ENCODE measurements at regions not wholly inside any gene's neighbourhood (a gene's known extent, or its start where the extent isn't known, plus 50 kb on each side); places are given as distances from the start of the nearest gene placed in this dataset.
A peak's percentile ranks its signal among the peaks of the same experiment; 100 is the strongest.
"Not testable (repeated sequence)": the region's sequence is repeated elsewhere in the genome, so short reads cannot be mapped to it uniquely, and the experiment has no call there.

DNA sequence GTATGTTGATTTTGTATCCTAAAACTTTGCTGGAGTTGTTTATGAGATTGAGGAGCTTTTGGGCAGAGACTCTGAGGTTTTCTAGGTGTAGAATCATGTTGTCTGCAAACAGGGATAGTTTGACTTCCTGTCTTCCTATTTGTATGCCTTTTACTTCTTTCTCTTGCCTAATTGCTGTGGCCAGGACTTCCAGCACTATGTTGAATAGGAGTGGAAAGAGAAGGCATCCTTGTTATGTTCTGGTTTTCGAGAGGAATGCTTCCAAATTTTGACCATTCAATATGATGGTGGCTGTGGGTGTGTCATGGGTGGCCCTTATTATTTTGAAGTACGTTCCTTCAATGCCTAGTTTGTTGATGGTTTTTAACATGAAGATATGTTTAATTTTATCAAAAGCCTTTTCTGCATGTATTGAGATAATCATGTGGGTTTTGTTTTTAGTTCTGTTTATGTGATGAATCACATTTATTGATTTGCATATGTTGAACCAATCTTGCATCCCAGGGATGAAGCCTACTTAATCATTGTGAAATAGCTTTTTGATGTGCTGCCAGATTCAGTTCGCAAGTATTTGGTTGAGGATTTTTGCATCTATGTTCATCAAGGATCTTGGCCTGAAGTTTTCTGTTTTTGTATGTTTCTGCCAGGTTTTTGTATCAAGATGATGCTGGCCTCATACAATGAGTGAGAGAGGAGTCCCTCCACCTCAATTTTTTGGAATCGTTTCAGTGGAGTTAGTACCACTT is 188.1 kb downstream of the MINAR1 start:
- WGBS, 4 donors: 81 to 85% (median 83%) methylated on average over 4 of the region's 4 CpGs
- ATAC-seq: no peak
- intact Hi-C loops (cut with DNase I): no loop called here
- Histone ChIP-seq H3K4me3 (no peak overlapping the region), H3K4me1 (no peaks in the 10 kb centered on the region), H3K27ac (no peak overlapping the region), H3K36me3 (no peaks in the 10 kb centered on the region), H3K9me3 (no peaks in the 10 kb centered on the region), H3K27me3 (peaks cover 0 to 17% (median 0%) of the 10 kb centered on the region in 9 donors)
- TF ChIP-seq POLR2A (IDR thresholded peaks at IDR 0.05) (no peak), CTCF (IDR thresholded peaks at IDR 0.05) (no peak)
- DNase-seq: no peak

- H3K4me3 ChIP-seq; ATAC-seq; H3K27ac ChIP-seq; intact Hi-C loops (cut with DNase I); DNase-seq; H3K4me1 ChIP-seq; H3K9me3 ChIP-seq; H3K36me3 ChIP-seq: not testable (repeated sequence)
- peaks cover 0 to 17% (median 0%) of the 10 kb centered on the region in 9 donors for H3K27me3 ChIP-seq
- 83 to 90% (median 85%) methylated on average over 3 of the region's 3 CpGs for WGBS, 4 donors
These were observed 189.7 kb downstream of the MINAR1 start for GRCh38 chr15:79621805-79622204.

GRCh38 chr15:79623488-79623887 is 191.4 kb downstream of the MINAR1 start:
- intact Hi-C loops (cut with DNase I): no loop called here
- Histone ChIP-seq H3K27me3 (peaks cover 0 to 21% (median 0%) of the 10 kb centered on the region in 9 donors), H3K27ac (no peak overlapping the region), H3K4me3 (no peak overlapping the region), H3K4me1 (no peaks in the 10 kb centered on the region), H3K36me3 (no peaks in the 10 kb centered on the region), H3K9me3 (peaks cover 0 to 4% (median 0%) of the 10 kb centered on the region in 12 donors)
- DNase-seq (no peak), ATAC-seq (no peak)
- TF ChIP-seq CTCF (IDR thresholded peaks at IDR 0.05): no peak
- TF ChIP-seq POLR2A (IDR thresholded peaks at IDR 0.05): no peak
- WGBS, 4 donors: 68 to 80% (median 76%) methylated on average over 1 of the region's 1 CpG

- intact Hi-C loops (cut with DNase I): no loop called here
- Histone ChIP-seq H3K27me3 (peaks cover 0 to 12% (median 0%) of the 10 kb centered on the region in 9 donors), H3K4me3 (no peak overlapping the region), H3K4me1 (no peaks in the 10 kb centered on the region), H3K9me3 (peaks cover 0 to 11% (median 3%) of the 10 kb centered on the region in 12 donors), H3K27ac (no peak overlapping the region), H3K36me3 (no peaks in the 10 kb centered on the region)
- peak in 4 of 5 donors; percentile 13 to 25 (median 23) for DNase-seq
- no peak for TF ChIP-seq CTCF (IDR thresholded peaks at IDR 0.05)
- TF ChIP-seq POLR2A (IDR thresholded peaks at IDR 0.05): no peak
- WGBS, 4 donors: 39 to 54% (median 53%) methylated on average over 5 of the region's 5 CpGs
- peak in 2 of 4 donors; percentile 14 to 28 for ATAC-seq
These were observed 197.6 kb downstream of the MINAR1 start for GRCh38 chr15:79629687-79630086.
